ENCODE measurements at regions not wholly inside any gene's neighbourhood (a gene's known extent, or its start where the extent isn't known, plus 50 kb on each side); places are given as distances from the start of the nearest gene placed in this dataset.

DNA sequence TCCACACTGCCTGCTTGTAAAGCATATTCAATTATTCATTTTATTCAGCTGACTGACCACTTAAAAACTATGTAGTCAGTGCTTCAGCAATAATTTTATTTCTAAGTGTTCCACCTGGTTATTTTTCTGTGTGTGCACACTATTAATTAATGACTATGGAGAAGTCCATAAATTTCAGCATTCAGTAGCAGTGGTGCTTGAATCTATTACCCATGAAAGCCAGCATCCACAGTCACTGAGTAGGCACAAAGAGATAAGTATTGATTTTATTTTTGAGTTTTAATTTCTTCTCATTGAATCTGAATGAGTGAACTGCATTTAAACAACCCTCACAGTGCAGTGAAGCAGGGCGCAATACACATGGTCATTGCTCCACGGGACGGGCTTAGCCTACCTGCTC, 643.1 kb downstream of the GALC start:
- no peak for TF ChIP-seq POLR2AphosphoS5 (IDR thresholded peaks at IDR 0.05; ENCODE audit: low read depth, low read length)
- TF ChIP-seq, protein P1, sequence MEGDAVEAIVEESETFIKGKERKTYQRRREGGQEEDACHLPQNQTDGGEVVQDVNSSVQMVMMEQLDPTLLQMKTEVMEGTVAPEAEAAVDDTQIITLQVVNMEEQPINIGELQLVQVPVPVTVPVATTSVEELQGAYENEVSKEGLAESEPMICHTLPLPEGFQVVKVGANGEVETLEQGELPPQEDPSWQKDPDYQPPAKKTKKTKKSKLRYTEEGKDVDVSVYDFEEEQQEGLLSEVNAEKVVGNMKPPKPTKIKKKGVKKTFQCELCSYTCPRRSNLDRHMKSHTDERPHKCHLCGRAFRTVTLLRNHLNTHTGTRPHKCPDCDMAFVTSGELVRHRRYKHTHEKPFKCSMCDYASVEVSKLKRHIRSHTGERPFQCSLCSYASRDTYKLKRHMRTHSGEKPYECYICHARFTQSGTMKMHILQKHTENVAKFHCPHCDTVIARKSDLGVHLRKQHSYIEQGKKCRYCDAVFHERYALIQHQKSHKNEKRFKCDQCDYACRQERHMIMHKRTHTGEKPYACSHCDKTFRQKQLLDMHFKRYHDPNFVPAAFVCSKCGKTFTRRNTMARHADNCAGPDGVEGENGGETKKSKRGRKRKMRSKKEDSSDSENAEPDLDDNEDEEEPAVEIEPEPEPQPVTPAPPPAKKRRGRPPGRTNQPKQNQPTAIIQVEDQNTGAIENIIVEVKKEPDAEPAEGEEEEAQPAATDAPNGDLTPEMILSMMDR (IDR thresholded peaks at IDR 0.05), result no peak

Measured in Panc1 (cell line).